ENCODE measurements at regions not wholly inside any gene's neighbourhood (a gene's known extent, or its start where the extent isn't known, plus 50 kb on each side); places are given as distances from the start of the nearest gene placed in this dataset.
"Not testable (repeated sequence)": the region's sequence is repeated elsewhere in the genome, so short reads cannot be mapped to it uniquely, and the experiment has no call there.

GRCh38 chr6:125465332-125465731, 163.6 kb upstream of the HDDC2 start:
- TF ChIP-seq CTCF (IDR thresholded peaks at IDR 0.05; ENCODE audit: low read depth, low read length); EZH2phosphoT487 (IDR thresholded peaks at IDR 0.05; ENCODE audit: low read depth): not testable (repeated sequence)

Measured in OCI-LY3 (cell line).